ENCODE measurements at regions not wholly inside any gene's neighbourhood (a gene's known extent, or its start where the extent isn't known, plus 50 kb on each side); places are given as distances from the start of the nearest gene placed in this dataset.

DNA sequence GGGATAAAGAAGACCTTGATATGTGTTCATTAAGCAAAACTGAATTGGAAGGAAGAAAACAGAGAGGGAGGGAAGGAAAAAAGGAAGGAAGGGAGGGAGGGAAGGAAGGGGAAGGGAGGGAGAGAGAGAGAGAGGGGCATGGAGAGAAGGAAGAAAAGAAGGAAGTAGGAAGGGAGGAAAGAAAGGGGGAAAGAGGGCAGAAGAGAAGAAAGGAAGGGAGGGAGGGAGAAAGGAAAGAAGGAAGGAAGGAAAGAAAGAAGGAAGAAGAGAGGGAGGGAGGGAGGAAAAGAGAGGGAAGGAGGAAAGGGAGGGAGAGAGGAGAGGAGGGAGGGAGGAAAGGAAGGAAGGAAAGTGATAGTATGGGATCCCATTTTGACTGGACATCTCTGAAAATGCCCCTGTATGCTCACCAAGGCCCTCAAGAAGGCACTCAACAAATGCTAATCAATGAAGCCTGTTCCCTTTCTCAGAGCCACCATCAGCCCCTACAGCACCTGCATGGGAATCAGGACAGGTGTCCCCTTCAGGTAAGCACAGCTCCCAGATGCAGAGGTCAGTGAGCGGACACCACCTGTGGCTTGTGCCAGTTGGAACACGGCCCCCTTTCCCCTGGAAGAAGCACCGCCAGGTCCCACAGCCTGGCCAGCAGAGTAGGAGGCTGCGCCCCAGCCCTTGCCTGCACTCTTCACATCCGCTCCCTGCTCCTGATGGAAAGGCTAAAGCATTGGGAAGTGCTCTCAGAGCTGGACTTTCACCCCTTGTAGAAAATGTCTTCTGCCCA lies 161.4 kb upstream of the DIO3 start:
- H3K9me2 ChIP-seq (ENCODE audit: insufficient read depth, low read length), result no peaks in the 10 kb centered on the region
- ChIA-PET POLR2A (interaction anchor here (0.6 kb wide), 1 partner anchor 24 kb away, joined by 6 read pairs; no protein-coding TSS in a partner anchor), CTCF (ENCODE audit: unreplicated experiment) (no interaction called here)
- H3K4me2 ChIP-seq (ENCODE audit: low read length), result no peak overlapping the region
- no peaks in the 10 kb centered on the region for H3K9me3 ChIP-seq (ENCODE audit: low read length)
- DNase-seq (ENCODE audit: low spot score), result no peak
- no peak for TF ChIP-seq EZH2phosphoT487 (IDR thresholded peaks at IDR 0.05; ENCODE audit: borderline replicate concordance, low read depth, low read length)
- TF ChIP-seq, protein P1, sequence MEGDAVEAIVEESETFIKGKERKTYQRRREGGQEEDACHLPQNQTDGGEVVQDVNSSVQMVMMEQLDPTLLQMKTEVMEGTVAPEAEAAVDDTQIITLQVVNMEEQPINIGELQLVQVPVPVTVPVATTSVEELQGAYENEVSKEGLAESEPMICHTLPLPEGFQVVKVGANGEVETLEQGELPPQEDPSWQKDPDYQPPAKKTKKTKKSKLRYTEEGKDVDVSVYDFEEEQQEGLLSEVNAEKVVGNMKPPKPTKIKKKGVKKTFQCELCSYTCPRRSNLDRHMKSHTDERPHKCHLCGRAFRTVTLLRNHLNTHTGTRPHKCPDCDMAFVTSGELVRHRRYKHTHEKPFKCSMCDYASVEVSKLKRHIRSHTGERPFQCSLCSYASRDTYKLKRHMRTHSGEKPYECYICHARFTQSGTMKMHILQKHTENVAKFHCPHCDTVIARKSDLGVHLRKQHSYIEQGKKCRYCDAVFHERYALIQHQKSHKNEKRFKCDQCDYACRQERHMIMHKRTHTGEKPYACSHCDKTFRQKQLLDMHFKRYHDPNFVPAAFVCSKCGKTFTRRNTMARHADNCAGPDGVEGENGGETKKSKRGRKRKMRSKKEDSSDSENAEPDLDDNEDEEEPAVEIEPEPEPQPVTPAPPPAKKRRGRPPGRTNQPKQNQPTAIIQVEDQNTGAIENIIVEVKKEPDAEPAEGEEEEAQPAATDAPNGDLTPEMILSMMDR (conservative IDR thresholded peaks at IDR 0.05; ENCODE audit: low read length), result no peak
- H3K4me1 ChIP-seq (ENCODE audit: insufficient read depth, low read length, poor library complexity, severe bottlenecking), result peaks cover 33% of the 10 kb centered on the region
- no peak overlapping the region for H2AFZ ChIP-seq (ENCODE audit: low read length)
- no peak overlapping the region for H3K4me3 ChIP-seq (ENCODE audit: low read depth, low read length, poor library complexity, severe bottlenecking)
- H3K79me2 ChIP-seq (ENCODE audit: insufficient read depth, low read depth, low read length), result no peaks in the 10 kb centered on the region
- H3K27ac ChIP-seq (ENCODE audit: low read depth, low read length, poor library complexity, severe bottlenecking), result no peak overlapping the region
- no peaks in the 10 kb centered on the region for H3K36me3 ChIP-seq (ENCODE audit: insufficient read depth, low read length)
- no peaks in the 10 kb centered on the region for H4K20me1 ChIP-seq (ENCODE audit: insufficient read depth, low read length)
- BruUV-seq (replicated peaks), result no TSS peak
- intact Hi-C loops (cut with micrococcal nuclease; ENCODE audit: unreplicated experiment), result no loop called here

DNA sequence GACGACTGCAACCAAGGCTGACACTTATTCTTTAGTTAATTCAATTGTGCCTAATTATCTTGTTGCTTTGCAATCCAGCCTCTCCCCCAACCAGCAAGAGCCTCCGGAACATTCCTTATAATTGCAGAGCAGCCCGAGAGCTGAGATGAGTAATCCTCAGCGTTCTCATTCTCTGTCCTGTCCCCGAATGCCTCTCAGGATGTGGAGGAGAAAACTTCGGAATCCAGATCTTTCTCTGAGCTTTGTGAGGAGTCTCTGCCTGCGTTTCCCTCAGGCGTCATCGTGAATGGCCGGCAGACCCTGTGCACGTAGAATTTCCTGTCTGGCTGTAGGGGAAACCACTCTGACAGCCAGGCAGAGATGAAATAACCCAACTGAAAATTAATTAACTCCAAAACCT lies 160.5 kb upstream of the DIO3 start:
- Histone ChIP-seq H3K9me3 (ENCODE audit: low read length) (no peaks in the 10 kb centered on the region), H2AFZ (ENCODE audit: low read length) (no peak overlapping the region), H3K36me3 (ENCODE audit: insufficient read depth, low read length) (no peaks in the 10 kb centered on the region), H4K20me1 (ENCODE audit: insufficient read depth, low read length) (no peaks in the 10 kb centered on the region), H3K9me2 (ENCODE audit: insufficient read depth, low read length) (no peaks in the 10 kb centered on the region), H3K79me2 (ENCODE audit: insufficient read depth, low read depth, low read length) (no peaks in the 10 kb centered on the region), H3K4me3 (ENCODE audit: low read depth, low read length, poor library complexity, severe bottlenecking) (no peak overlapping the region), H3K4me2 (ENCODE audit: low read length) (no peak overlapping the region), H3K27ac (ENCODE audit: low read depth, low read length, poor library complexity, severe bottlenecking) (no peak overlapping the region), H3K4me1 (ENCODE audit: insufficient read depth, low read length, poor library complexity, severe bottlenecking) (peaks cover 33% of the 10 kb centered on the region)
- intact Hi-C loops (cut with micrococcal nuclease; ENCODE audit: unreplicated experiment), result no loop called here
- POLR2A ChIA-PET, result no interaction called here
- TF ChIP-seq, protein P1 (conservative IDR thresholded peaks at IDR 0.05; ENCODE audit: low read length), result no peak
- TF ChIP-seq EZH2phosphoT487 (IDR thresholded peaks at IDR 0.05; ENCODE audit: borderline replicate concordance, low read depth, low read length), result no peak
- DNase-seq (ENCODE audit: low spot score), result no peak
- no TSS peak for BruUV-seq (replicated peaks)
- CTCF ChIA-PET (ENCODE audit: unreplicated experiment), result no interaction called here

DNA sequence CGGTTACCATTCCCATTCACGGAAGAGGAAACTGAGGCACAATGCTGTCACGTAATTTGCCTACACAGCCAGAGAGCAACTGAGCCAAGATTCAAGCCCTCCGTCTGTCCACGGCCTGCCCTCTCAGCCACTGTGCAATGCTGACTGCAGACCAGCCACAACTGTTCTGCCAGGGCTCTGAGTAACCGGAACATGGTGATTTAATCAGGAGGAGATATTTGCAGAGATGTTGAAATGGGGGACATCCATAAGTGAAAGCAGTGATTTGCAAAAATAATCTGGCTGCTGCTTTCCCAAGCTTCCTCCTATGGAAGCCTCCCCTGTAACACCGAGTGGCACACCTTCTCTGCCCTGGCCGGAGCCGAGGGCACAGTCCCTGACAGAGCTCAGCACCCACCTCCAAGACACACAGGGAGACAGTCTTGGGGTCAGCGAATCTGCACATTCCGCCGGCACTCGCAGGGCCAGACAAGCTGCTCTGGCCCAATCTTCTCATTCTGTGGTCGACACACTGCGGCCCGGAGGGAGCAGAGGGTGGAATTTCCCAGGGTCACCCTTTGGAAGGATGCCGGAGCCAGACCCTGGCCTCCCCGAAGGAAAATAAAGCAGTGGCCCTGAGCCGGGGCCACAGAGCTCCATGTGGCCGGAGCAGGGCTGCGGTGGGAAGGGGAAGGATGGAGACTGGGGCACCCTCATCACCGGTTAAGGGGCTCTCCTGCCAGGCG lies 158.2 kb upstream of the DIO3 start:
- peak overlapping the region; percentile 27 for H3K4me2 ChIP-seq (ENCODE audit: low read length)
- no peak for DNase-seq (ENCODE audit: low spot score)
- BruUV-seq (replicated peaks), result no TSS peak
- TF ChIP-seq, protein P1 (conservative IDR thresholded peaks at IDR 0.05; ENCODE audit: low read length), result no peak
- no peak for TF ChIP-seq EZH2phosphoT487 (IDR thresholded peaks at IDR 0.05; ENCODE audit: borderline replicate concordance, low read depth, low read length)
- H3K4me1 ChIP-seq (ENCODE audit: insufficient read depth, low read length, poor library complexity, severe bottlenecking), result peaks cover 33% of the 10 kb centered on the region
- no peaks in the 10 kb centered on the region for H3K36me3 ChIP-seq (ENCODE audit: insufficient read depth, low read length)
- H3K9me2 ChIP-seq (ENCODE audit: insufficient read depth, low read length), result no peaks in the 10 kb centered on the region
- no peaks in the 10 kb centered on the region for H3K79me2 ChIP-seq (ENCODE audit: insufficient read depth, low read depth, low read length)
- H3K27ac ChIP-seq (ENCODE audit: low read depth, low read length, poor library complexity, severe bottlenecking), result no peak overlapping the region
- ChIA-PET CTCF (ENCODE audit: unreplicated experiment) (no interaction called here), POLR2A (interaction anchor here (0.7 to 0.9 kb wide), 3 partner anchors 25 to 160 kb away, joined by 3 to 5 read pairs (median 3); no protein-coding TSS in a partner anchor)
- H3K4me3 ChIP-seq (ENCODE audit: low read depth, low read length, poor library complexity, severe bottlenecking), result no peak overlapping the region
- H2AFZ ChIP-seq (ENCODE audit: low read length), result peak overlapping the region; percentile 50; the same call in 1 of the 2 replicates
- H4K20me1 ChIP-seq (ENCODE audit: insufficient read depth, low read length), result no peaks in the 10 kb centered on the region
- intact Hi-C loops (cut with micrococcal nuclease; ENCODE audit: unreplicated experiment), result no loop called here
- no peaks in the 10 kb centered on the region for H3K9me3 ChIP-seq (ENCODE audit: low read length)

All from OCI-LY7 (cell line).